ENCODE measurements at regions not wholly inside any gene's neighbourhood (a gene's known extent, or its start where the extent isn't known, plus 50 kb on each side); places are given as distances from the start of the nearest gene placed in this dataset.
"Not testable (repeated sequence)": the region's sequence is repeated elsewhere in the genome, so short reads cannot be mapped to it uniquely, and the experiment has no call there.

- no peak for DNase-seq
Measured at GRCh38 chr16:48003206-48003907, 152.4 kb downstream of the ABCC12 start.

GRCh38 chr16:48001324-48001895, 154.4 kb downstream of the ABCC12 start:
- no peak for DNase-seq

DNA sequence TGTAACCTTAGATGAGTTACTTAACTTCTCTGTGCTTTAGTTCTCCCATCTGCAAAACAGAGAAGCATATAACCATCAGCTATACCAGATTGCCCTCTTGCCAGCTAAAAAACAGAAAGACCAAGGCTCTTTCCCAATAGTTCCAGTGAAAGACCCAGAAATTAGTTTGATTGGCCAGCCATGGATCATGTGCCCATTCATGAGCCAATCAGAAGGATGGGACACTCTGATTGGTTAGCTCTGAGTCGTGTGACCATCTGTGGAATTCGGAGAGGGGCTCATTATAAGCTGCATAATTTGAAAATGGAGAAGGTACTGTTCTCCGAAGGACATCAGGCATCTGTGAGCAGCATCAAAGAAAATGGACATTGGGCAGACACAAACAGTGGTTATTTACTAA, 155.2 kb downstream of the ABCC12 start:
- DNase-seq = no peak

- DNase-seq = no peak
Measured at GRCh38 chr16:47999595-47999994, 156.2 kb downstream of the ABCC12 start.

- no peak for DNase-seq
Measured at GRCh38 chr16:47995354-47995753, 160.4 kb downstream of the ABCC12 start.

GRCh38 chr16:47991491-47991890, 164.3 kb downstream of the ABCC12 start:
- DNase-seq = no peak

GRCh38 chr16:47990676-47991075, 165.1 kb downstream of the ABCC12 start:
- no peak for DNase-seq

DNA sequence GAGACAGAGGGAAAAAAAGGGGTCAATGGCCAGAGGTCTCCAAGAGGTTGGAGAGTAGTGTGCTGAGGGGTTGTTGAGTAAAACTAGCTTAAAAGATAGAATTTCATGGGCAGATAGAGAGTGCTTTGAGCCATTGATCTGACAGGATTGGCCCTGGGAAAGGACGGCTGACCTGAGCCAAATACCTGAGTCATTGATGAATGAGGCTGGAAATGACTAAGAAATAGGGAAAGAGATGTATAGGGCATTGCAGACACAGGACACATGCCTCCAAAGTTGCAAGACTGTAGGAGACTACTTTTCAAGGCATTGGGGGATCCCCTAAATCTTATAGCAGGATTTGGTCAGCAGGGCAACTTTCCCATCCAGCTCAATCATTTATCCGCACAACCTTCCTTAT, 168.7 kb downstream of the ABCC12 start:
- DNase-seq = no peak

DNA sequence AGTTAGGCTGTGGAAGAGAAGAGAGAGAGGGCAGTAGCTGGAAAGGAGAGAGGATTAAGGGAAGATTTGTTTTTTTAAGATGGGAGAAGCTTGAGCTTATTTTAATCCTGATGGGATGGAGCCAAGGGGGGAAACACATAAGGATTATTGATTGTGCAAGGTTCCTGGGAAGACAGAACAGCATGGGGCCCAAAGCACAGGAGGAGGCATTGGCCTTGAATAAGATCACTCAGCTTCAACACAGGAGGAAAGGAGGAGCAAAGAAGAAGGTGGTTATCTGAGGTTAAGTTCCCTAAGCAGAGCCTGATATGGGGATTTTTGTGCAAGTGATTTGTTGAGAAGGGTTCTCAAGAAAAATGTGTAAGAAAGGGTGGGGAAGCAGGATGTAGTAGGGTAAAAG, 169.8 kb downstream of the ABCC12 start:
- no peak for DNase-seq

DNA sequence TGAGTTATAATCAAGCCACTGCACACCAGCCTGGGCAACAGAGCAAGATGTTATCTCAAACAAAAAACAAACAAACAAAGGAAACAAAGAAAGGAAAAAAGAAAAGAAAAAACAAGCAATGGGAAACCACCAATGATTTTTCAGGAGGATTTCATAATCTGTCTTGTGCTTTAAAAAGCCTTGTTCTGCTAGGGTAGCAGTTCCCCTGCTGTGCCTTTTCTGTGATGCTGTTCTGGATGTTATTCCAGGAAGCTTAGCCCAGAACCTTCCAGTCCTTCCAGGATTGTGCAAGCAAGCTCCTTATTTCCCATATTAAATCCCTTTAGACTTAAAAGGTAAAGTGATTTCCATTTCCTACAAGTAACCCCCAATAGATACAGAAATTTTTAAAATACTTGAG, 171.1 kb downstream of the ABCC12 start:
- DNase-seq = no peak

GRCh38 chr16:47983999-47984580, 171.7 kb downstream of the ABCC12 start:
- DNase-seq = no peak

DNA sequence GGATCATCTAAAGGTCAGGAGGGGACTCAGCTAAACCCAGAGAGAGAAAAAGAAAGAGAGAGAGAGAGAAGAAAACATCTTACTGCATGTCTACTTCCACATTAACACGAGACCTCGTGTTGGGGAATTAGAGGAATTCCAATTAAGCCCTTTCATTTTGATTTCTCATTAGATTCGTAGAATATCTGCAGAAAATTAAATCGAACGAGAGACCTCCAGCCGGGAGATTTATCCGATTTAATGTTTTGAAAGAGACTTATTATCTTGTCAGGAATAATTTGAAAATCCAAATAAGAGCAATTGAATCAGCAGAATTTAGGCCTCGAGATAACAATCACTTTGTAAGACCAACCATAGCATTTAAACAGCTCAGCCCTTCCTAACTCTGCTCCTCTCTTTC, 175.6 kb downstream of the ABCC12 start:
- DNase-seq = no peak

- DNase-seq = no peak
Measured at GRCh38 chr16:47979616-47980182, 176.1 kb downstream of the ABCC12 start.

GRCh38 chr16:47979164-47979520, 176.7 kb downstream of the ABCC12 start:
- DNase-seq = no peak

DNA sequence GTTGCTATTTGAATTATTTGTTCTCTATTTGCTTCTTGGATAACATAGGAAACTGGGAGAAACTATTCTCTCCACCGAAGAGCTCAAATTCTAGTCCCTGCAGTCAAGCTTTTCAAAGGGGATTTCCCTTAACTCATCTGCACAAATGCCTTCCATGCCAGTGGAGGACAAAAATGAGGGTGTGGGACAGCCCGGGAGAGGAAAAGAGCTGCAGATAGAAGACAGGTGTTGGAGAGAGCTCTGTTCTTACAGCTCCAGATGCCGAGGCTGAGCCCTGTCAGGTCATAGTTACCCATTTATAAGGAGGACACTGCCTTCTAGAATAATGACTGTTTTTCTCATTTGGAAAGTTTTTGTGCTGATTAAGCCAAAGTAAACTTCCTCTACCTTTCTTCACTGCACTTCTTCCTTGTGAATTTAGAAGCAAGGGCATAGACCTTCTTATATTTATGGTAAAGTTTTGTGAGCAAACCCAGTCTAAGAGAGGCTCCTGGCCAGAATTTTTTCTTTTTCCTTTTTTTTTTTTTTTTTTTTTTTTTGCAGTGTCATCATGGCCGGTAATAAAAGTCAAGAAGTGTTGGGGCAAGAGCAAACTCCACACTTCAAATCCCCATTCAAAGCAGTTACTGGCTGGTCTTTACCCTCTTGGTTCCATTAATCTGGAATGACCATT, 177.2 kb downstream of the ABCC12 start:
- no peak for DNase-seq

DNA sequence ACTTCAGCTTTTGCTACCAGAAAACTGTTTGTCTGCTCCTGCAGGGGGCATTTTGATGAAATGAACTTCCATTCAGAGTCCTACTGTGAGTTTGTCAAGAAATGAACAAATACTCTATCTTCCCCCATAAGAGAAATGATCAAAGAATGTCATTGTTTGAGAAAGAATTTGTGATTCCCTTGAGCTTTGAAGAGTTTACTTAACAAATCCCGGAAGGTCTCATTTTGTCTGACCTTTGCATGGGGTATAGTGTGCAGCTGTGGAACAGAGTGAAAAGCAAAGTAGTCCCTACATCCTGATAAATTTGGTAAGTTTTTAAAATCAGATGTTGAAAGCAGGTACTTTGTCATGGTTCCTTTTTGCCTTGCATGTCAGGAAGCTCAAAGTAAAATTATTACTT, 178.0 kb downstream of the ABCC12 start:
- DNase-seq = no peak

DNA sequence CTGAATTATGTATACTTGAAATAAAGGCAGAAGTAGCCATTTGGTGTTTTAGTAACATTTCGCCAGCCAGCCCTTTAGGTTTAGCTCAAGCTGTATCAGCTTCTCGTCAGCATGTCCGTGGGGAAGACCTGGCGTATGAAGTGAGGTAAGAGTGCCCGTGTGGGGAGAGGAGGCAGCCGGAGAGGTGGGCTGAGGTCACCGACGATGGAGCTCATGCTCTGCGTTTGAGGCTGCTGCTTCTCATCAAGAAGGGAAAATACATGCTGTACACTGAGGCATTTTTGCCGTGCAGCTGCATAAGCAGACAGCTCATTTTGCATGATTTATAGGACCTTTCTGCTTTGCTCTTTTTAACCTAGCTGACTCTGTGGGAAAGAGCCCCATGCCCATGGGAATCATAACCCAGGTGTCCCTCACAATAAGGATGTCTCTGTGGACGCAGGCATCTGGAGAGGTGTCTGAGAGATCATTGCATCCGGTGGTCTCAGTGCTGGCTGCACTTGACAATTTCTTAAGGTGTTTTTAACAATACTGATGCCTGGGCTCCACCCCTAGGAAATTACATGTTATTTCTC, 179.1 kb downstream of the ABCC12 start:
- no peak for DNase-seq

GRCh38 chr16:47974971-47975370, 180.8 kb downstream of the ABCC12 start:
- not testable (repeated sequence) for DNase-seq

DNA sequence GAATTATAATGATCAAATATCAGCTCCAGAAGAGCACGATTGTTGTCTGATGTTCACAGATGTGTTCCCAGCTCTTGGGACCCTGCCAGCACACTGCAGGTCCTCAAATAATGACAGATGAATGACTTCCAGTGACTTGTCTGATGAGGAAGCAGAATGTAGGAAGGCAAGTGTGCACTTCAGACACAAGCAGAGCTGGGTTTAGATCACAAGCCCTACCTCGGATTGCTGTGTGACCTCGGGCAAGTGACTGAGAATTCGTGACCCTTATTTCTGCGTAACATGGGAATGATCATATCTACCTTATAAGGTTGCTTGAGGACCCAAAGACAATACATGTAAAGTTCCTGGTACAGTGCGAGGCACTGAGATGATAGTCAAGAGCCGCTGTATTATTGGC, 182.2 kb downstream of the ABCC12 start:
- DNase-seq = no peak

DNA sequence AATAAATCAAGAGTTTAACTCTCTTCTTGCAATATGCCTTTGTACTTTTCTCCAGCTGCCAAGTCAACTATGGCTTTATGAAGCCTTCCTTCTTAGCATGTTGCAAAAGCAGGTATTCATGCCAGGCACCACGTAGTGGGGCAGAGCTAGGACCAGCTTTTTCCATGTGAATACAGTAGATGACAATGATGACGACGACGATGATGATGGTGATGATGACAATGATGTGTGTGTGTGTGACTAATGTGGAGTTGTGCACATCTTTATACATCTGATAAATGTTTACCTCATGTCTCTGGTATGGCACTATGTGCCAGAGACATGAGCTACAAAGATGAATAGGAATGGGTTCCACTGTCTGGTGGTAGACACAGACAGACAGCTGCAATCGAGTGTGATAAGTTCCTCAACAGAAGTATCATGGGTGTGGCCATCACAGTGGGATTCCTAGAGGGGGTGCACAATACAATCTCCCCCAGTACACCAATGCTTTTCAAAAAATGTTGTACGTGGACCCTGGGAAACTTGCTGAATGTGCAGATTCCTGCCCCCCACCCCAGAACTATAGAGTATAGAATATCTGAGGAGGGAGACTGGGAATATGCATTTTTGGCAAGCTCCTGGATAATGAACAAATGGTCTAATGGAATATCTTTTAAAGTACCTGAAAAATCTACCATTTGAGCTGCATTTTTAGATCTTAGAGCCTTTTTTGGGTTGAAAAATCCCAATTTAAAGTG, 183.4 kb downstream of the ABCC12 start:
- DNase-seq = no peak

GRCh38 chr16:47971225-47971624, 184.6 kb downstream of the ABCC12 start:
- DNase-seq = no peak

GRCh38 chr16:47970291-47970931, 185.4 kb downstream of the ABCC12 start:
- DNase-seq = no peak
